GM06990 (cell line): ENCODE measurements at regions not wholly inside any gene's neighbourhood (a gene's known extent, or its start where the extent isn't known, plus 50 kb on each side); places are given as distances from the start of the nearest gene placed in this dataset.
"Not testable (repeated sequence)": the region's sequence is repeated elsewhere in the genome, so short reads cannot be mapped to it uniquely, and the experiment has no call there.

Experiments
- DNase-seq: peaks from one replicate; pipeline ENCODE4 v3.0.0-alpha.2; 2011; ENCODE audit not compliant: insufficient read length; ENCODE audit errors: extremely low read depth
- H3K27me3 ChIP-seq: replicated peaks from 2 replicates; pipeline ENCODE4 v1.6.0; 2011; ENCODE audit warnings: low read length; ENCODE audit not compliant: control insufficient read depth, insufficient read depth
- H3K36me3 ChIP-seq: 2 replicates; pipeline ENCODE4 v1.5.1; 2011; ENCODE audit warnings: low read length; ENCODE audit not compliant: control insufficient read depth, insufficient read depth
- H3K4me3 ChIP-seq: replicated peaks from 2 replicates; pipeline ENCODE4 v1.5.1; 2011; ENCODE audit warnings: low read depth, mild to moderate bottlenecking, control low read depth, low read length
- TF ChIP-seq, protein P1 (sequence below): IDR thresholded peaks from 2 replicates; pipeline ENCODE4 v1.5.1; 2011; ENCODE audit warnings: low read length, control low read depth, mild to moderate bottlenecking, inconsistent platforms; ENCODE audit not compliant: insufficient read depth, poor library complexity, severe bottlenecking

DNA sequence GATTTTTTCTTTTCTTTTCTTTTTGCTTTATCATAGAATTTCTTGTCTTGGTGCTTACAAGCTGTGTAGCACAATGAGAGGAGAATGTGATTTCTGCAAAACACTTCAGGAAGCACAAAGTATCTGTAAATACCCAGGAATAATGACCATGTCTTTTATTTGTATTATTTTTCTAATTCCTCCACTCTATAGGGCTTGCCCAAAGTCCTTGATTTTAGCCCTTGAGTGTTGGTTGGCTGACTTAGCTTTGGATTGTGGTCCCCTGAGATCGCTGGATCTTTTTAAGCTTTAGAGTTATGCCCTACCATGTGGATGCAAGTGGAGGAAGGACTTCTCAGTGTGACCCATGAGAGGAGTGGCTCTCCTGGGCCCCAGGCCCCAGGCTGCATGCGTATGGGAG lies 52.2 kb downstream of the HOXC4 start:
- not testable (repeated sequence) for H3K27me3 ChIP-seq, H3K4me3 ChIP-seq, DNase-seq, H3K36me3 ChIP-seq

DNA sequence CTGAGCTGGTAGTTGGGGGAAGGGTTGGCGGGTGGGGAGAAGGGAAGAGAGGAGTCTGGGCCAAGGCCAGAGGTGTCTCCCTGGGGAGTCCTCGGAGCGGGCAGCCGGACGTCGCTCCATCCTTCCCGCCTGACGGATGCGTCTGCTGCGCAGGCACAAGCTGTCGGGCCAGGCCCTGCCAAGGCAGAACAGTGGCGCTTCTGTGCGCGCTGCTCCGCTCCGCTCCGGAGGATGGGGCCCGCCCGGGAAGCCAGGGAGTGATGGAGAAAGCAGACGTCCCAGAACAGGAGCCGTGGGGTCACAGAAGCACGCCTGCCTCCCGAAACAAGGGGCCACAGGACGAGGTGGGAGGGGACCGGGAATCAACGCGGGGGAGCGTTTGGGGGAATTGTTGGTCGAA lies 52.6 kb downstream of the HOXC4 start:
- DNase-seq, H3K27me3 ChIP-seq, H3K4me3 ChIP-seq, H3K36me3 ChIP-seq: not testable (repeated sequence)

DNA sequence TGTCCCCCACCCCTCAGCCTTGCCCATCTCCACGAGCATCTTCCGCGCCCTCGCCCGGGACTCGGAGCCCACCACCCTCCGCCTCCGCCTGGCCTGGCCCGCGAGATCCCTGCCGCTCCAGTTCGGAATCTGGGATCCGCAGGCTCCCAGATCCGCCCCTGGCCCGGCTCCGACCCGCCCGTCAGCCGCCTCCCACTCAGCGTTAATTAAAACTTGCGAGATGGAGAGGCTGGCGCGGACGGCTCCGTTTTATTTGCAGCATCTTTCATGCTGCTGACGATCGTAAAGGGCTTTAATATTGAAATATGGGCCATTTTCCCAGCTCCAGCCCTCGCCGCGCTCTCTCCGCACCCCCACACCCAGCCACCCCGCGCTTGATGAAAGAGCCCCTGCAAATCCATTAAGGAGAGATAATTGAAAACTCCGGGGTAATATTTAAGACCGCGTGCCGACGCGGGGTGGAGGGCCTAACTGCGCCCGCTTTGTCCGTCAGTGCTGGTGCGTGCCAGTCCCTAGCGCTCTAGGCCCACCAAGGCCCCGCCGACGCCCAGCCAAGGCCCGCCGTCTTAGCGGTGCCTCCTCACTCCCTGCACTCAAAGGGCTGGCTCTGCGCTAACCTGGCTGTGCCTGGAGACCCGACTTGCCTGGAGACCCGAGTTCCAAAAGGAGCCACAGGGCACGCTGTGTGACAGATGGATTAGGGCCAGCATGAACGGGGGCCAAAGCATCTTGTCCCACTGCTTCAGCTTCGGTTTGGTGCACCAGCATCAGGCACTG lies 53.4 kb downstream of the HOXC4 start:
- not testable (repeated sequence) for H3K27me3 ChIP-seq, H3K36me3 ChIP-seq, H3K4me3 ChIP-seq, DNase-seq

DNA sequence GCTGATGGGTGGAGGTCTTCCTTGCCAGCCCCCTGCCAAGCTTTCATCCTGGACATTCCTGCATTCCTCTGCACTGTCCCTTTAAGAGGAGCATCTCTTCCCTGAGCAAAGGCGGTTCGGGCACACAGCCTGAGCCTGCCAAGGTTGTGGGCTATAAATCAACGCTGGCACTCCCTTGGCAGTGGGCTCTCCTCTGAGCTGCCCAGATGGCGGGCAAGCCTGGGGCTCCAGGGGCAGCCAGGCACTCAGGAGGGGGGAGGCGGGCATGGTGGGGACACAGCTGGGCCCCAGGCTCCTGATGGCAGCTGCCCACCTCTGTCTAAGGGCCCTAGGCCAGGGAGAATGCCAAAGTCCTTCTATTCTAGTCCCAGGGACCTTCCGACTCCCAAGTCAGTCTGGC lies 58.7 kb downstream of the HOXC4 start:
- not testable (repeated sequence) for H3K27me3 ChIP-seq, H3K4me3 ChIP-seq, DNase-seq, H3K36me3 ChIP-seq

DNA sequence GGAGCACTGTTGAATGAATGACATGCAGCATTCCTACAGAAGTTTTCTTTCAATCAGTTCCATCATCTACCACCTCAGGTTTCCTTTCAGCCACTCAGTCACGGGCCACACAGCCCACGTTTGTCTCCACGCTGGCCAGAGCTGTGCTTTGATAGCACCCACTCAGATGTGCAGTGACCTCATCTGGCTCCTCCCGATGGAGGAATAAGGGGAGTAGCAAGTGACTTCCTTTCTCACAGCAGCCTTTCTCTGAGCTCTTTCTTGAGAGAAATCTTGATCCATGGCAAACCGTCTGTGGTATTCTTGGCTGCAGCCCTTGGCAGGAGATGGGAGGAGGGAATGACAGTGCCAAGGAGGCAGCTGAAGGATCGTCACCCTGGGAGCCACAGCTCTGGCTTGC lies 62.4 kb downstream of the HOXC4 start:
- H3K36me3 ChIP-seq, H3K4me3 ChIP-seq, DNase-seq, H3K27me3 ChIP-seq: not testable (repeated sequence)

DNA sequence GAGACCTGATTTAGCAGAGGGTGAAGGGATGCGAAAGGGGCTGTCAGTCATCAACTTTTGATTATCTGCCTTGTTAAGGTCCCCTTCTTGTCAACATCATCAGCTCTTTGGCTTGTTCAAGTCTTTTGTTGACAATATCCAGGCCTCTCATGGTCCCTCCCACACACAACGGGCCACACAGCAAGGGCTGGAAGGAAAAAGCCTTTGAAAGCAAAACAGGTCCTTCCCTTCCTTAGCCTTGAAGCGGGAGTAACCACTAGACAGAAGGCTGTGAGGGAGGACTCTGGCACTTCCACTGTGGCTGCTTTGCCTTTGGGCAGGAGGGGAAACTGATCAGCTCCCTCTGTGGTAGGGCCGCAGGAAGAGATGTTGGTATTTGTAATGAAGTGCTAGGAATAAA lies 63.8 kb downstream of the HOXC4 start:
- DNase-seq, result not testable (repeated sequence)

DNA sequence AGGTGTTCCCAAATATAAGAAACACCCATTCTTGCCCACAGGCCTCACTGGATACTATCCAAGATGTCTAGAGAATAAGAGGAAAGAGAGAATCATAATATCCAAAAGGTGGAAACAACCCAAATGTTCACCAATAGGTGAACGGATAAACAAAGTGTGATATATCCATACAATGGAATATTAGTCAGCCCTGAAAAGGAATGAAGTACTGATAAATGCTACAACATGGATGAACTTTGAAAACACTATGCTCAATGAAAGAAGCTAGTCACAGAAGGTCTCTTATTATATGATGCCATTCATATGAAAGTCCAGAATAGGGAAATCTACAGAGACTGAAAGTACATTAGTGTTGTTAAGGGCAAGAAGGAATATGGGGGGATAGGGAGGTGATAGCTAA lies 65.4 kb downstream of the HOXC4 start:
- not testable (repeated sequence) for DNase-seq, H3K36me3 ChIP-seq, H3K27me3 ChIP-seq, H3K4me3 ChIP-seq

More for the DNA sequence above, 63.8 kb downstream of the HOXC4 start:
- not testable (repeated sequence) for H3K27me3 ChIP-seq, H3K36me3 ChIP-seq, H3K4me3 ChIP-seq

DNA sequence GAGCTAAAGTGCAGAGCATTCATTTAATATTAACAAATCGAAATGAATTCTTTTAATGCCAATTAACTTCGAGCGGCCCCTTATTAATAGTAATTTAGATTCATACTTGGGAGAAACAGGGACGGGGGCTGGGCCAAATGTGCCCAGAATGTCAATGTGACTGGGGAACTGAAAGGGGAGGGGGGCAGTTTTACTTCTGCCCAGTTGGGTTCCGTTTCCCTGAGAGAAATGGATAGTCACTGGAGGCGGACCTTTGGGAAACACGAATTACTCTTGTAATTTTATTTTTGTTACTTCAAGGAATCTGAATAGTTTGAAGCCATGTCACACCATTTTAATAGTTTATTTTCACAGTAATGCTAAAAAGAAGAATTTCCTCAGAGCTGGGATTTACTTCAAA lies 64.8 kb downstream of the SMUG1 start:
- not testable (repeated sequence) for DNase-seq, H3K27me3 ChIP-seq, H3K36me3 ChIP-seq, H3K4me3 ChIP-seq

DNA sequence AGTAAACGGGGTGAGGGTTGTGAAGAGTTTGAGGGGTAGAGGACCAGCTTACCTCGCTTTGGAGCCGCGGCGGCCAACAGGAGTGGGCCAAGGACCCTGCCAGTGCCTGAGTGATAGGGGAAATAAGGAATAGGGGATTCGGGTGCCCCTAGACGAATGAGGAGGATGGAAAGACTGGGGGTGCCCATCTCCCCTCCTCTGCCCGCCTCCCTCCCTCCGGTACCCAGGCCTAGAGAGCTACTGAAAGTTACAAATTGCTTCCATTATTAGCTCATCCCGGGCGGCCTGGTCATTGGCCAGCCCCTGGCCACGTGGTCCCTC lies 63.1 kb downstream of the SMUG1 start:
- H3K36me3 ChIP-seq, H3K4me3 ChIP-seq, H3K27me3 ChIP-seq, DNase-seq: not testable (repeated sequence)

DNA sequence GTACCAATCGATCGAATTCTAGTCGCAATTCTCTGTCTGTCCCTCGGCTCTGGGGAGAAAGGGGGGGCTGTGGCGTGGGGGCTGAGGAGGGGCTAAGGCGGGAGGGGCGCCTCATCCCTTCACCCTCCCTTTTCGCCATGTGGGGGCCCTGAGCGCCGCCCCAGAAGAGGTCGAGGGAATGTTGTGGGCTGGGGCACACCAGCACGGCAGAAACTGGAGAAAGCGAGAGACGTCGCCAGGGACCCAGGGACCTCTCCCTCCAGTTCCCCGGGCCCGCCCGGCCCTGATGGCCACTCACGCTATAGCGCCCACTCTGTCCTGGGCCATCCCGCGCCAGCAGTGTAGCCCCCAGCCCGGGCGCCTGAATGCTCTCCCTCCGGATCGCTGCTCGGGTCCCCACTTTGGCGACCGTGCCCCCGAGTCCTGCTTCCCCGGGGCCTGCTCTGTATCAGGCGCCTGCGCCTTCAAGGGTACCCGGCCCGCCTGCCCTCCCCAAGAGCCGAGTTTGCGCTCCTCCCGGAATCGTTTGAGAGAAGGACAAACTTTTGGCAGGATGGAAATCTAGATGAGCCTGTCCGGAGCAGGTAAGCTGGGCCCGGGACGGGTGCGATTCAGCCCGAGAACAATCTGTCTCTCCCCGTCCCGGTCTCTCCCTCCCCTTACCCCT lies 62.6 kb downstream of the SMUG1 start:
- no peak for DNase-seq
- Histone ChIP-seq H3K36me3 (no peaks in the 10 kb centered on the region), H3K27me3 (peaks cover 3% of the 10 kb centered on the region), H3K4me3 (peak overlapping the region; percentile 54)
- TF ChIP-seq, protein P1, sequence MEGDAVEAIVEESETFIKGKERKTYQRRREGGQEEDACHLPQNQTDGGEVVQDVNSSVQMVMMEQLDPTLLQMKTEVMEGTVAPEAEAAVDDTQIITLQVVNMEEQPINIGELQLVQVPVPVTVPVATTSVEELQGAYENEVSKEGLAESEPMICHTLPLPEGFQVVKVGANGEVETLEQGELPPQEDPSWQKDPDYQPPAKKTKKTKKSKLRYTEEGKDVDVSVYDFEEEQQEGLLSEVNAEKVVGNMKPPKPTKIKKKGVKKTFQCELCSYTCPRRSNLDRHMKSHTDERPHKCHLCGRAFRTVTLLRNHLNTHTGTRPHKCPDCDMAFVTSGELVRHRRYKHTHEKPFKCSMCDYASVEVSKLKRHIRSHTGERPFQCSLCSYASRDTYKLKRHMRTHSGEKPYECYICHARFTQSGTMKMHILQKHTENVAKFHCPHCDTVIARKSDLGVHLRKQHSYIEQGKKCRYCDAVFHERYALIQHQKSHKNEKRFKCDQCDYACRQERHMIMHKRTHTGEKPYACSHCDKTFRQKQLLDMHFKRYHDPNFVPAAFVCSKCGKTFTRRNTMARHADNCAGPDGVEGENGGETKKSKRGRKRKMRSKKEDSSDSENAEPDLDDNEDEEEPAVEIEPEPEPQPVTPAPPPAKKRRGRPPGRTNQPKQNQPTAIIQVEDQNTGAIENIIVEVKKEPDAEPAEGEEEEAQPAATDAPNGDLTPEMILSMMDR, result no peak
